ENCODE measurements at regions not wholly inside any gene's neighbourhood (a gene's known extent, or its start where the extent isn't known, plus 50 kb on each side); places are given as distances from the start of the nearest gene placed in this dataset.
"Not testable (repeated sequence)": the region's sequence is repeated elsewhere in the genome, so short reads cannot be mapped to it uniquely, and the experiment has no call there.

- FAIRE-seq (no peak), DNase-seq (no peak)
- Histone ChIP-seq H3K27ac (ENCODE audit: low read depth in 1 of 3, low read length in 2 of 3) (no peak overlapping the region), H3K36me3 (ENCODE audit: control insufficient read depth in 3 of 3, insufficient read depth in 2 of 3, low read depth in 1 of 3, low read length in 3 of 3) (no peaks in the 10 kb centered on the region), H3K4me1 (ENCODE audit: control insufficient read depth in 3 of 3, insufficient read depth in 2 of 3, low read depth in 1 of 3, low read length in 2 of 3) (no peaks in the 10 kb centered on the region), H3K27me3 (ENCODE audit: control insufficient read depth in 3 of 3, insufficient read depth in 3 of 3, low read length in 3 of 3) (no peaks in the 10 kb centered on the region), H3K4me3 (ENCODE audit: low read depth in 1 of 3, low read length in 3 of 3) (no peak overlapping the region), H3K9me3 (ENCODE audit: control insufficient read depth in 2 of 2, insufficient read depth in 1 of 2, low read depth in 1 of 2, low read length in 1 of 2) (no peaks in the 10 kb centered on the region)
- WGBS, 3 donors, result 85 to 97% (median 87%) methylated on average over 1 of the region's 1 CpG
Measured at GRCh38 chr12:90677055-90677454, 277.9 kb downstream of the CCER1 start.

DNA sequence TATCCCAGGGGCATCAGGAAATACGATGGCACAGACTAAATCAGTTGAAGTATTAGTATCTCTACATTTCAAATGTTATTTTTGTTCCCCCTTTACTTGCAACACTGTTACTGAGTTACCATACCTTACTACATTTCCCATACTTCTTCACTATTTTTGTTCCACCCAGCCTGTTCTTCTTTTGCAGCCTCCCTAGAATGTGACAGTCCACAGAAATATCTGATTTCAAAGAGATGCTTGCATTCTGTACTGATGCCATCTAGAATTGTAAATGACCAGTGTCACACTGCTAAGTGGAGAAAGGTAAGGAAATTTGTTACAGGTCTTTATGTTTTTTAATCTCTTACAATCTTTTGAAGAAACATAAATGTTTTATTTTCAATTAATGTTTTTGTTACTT lies 279.9 kb downstream of the CCER1 start:
- DNase-seq, result no peak
- WGBS, 3 donors, result 55 to 72% (median 58%) methylated on average over 1 of the region's 1 CpG
- H3K9me3 ChIP-seq (ENCODE audit: control insufficient read depth in 2 of 2, insufficient read depth in 1 of 2, low read depth in 1 of 2, low read length in 1 of 2), result no peaks in the 10 kb centered on the region
- no peak overlapping the region for H3K4me3 ChIP-seq (ENCODE audit: low read depth in 1 of 3, low read length in 3 of 3)
- FAIRE-seq, result no peak
- H3K27me3 ChIP-seq (ENCODE audit: control insufficient read depth in 3 of 3, insufficient read depth in 3 of 3, low read length in 3 of 3), result no peaks in the 10 kb centered on the region
- H3K36me3 ChIP-seq (ENCODE audit: control insufficient read depth in 3 of 3, insufficient read depth in 2 of 3, low read depth in 1 of 3, low read length in 3 of 3), result no peaks in the 10 kb centered on the region
- no peaks in the 10 kb centered on the region for H3K4me1 ChIP-seq (ENCODE audit: control insufficient read depth in 3 of 3, insufficient read depth in 2 of 3, low read depth in 1 of 3, low read length in 2 of 3)
- H3K27ac ChIP-seq (ENCODE audit: low read depth in 1 of 3, low read length in 2 of 3), result no peak overlapping the region

- Histone ChIP-seq H3K27ac (ENCODE audit: low read depth in 1 of 3, low read length in 2 of 3) (no peak overlapping the region), H3K9me3 (ENCODE audit: control insufficient read depth in 2 of 2, insufficient read depth in 1 of 2, low read depth in 1 of 2, low read length in 1 of 2) (no peaks in the 10 kb centered on the region), H3K4me3 (ENCODE audit: low read depth in 1 of 3, low read length in 3 of 3) (no peak overlapping the region), H3K4me1 (ENCODE audit: control insufficient read depth in 3 of 3, insufficient read depth in 2 of 3, low read depth in 1 of 3, low read length in 2 of 3) (no peaks in the 10 kb centered on the region), H3K27me3 (ENCODE audit: control insufficient read depth in 3 of 3, insufficient read depth in 3 of 3, low read length in 3 of 3) (no peaks in the 10 kb centered on the region), H3K36me3 (ENCODE audit: control insufficient read depth in 3 of 3, insufficient read depth in 2 of 3, low read depth in 1 of 3, low read length in 3 of 3) (no peaks in the 10 kb centered on the region)
- FAIRE-seq, result no peak
- 85 to 87% (median 85%) methylated on average over 1 of the region's 1 CpG for WGBS, 3 donors
- DNase-seq, result no peak
Measured at GRCh38 chr12:90672081-90672480, 282.9 kb downstream of the CCER1 start.

GRCh38 chr12:90663949-90664348 lies 291.0 kb downstream of the CCER1 start:
- DNase-seq; H3K9me3 ChIP-seq (ENCODE audit: control insufficient read depth in 2 of 2, insufficient read depth in 1 of 2, low read depth in 1 of 2, low read length in 1 of 2); H3K4me1 ChIP-seq (ENCODE audit: control insufficient read depth in 3 of 3, insufficient read depth in 2 of 3, low read depth in 1 of 3, low read length in 2 of 3); FAIRE-seq; H3K27me3 ChIP-seq (ENCODE audit: control insufficient read depth in 3 of 3, insufficient read depth in 3 of 3, low read length in 3 of 3); H3K27ac ChIP-seq (ENCODE audit: low read depth in 1 of 3, low read length in 2 of 3); H3K36me3 ChIP-seq (ENCODE audit: control insufficient read depth in 3 of 3, insufficient read depth in 2 of 3, low read depth in 1 of 3, low read length in 3 of 3); H3K4me3 ChIP-seq (ENCODE audit: low read depth in 1 of 3, low read length in 3 of 3): not testable (repeated sequence)
- 88 to 94% (median 92%) methylated on average over 7 of the region's 7 CpGs for WGBS, 3 donors

DNA sequence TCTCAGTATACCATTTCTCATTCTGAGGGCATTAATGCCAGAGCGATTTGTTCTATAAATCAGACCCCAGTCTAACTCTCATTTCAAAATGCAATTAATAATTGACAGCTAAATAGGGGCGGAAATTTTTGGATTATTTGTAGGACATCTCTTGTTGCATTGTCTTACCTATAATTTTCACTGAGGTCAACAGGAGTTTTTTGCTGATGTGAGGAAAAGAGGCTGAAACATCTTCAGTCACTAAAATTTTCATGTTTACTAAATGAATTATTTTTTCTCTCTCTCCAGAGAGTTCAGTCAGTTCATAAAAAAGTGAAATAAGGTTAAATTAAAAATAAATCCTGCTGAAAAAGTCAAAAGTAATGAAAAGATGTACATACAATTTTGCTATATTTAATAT lies 295.9 kb downstream of the CCER1 start:
- 86 to 93% (median 92%) methylated on average over 2 of the region's 2 CpGs for WGBS, 3 donors
- Histone ChIP-seq H3K27me3 (ENCODE audit: control insufficient read depth in 3 of 3, insufficient read depth in 3 of 3, low read length in 3 of 3) (no peaks in the 10 kb centered on the region), H3K4me1 (ENCODE audit: control insufficient read depth in 3 of 3, insufficient read depth in 2 of 3, low read depth in 1 of 3, low read length in 2 of 3) (no peaks in the 10 kb centered on the region), H3K9me3 (ENCODE audit: control insufficient read depth in 2 of 2, insufficient read depth in 1 of 2, low read depth in 1 of 2, low read length in 1 of 2) (no peaks in the 10 kb centered on the region), H3K27ac (ENCODE audit: low read depth in 1 of 3, low read length in 2 of 3) (no peak overlapping the region), H3K4me3 (ENCODE audit: low read depth in 1 of 3, low read length in 3 of 3) (no peak overlapping the region), H3K36me3 (ENCODE audit: control insufficient read depth in 3 of 3, insufficient read depth in 2 of 3, low read depth in 1 of 3, low read length in 3 of 3) (no peaks in the 10 kb centered on the region)
- FAIRE-seq, result no peak
- DNase-seq, result no peak

DNA sequence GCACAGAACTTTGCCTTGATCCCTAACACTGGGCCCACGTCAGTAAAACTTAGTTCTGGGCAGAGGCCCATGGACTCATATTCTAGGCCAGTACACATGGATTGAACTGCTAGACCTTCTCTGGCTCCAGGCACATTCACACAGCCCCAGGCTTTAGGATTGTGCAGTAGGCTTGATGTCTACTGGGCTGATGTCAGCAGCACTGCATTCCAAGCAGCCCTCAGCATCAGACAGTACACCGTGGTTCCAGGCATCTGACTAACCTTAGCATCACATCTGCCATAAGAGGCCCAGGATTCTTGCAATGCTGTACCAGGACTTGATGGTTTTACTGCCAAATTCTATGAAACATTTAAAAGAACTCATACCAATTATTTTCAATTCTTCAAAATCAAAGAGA lies 301.9 kb downstream of the CCER1 start:
- FAIRE-seq, result no peak
- WGBS, 3 donors, result 71 to 78% (median 78%) methylated on average over 2 of the region's 2 CpGs

GRCh38 chr12:90652280-90652679 lies 302.7 kb downstream of the CCER1 start:
- DNase-seq (no peak), FAIRE-seq (no peak)
- no peaks in the 10 kb centered on the region for H3K27me3 ChIP-seq (ENCODE audit: control insufficient read depth in 3 of 3, insufficient read depth in 3 of 3, low read length in 3 of 3)
- 58 to 75% (median 59%) methylated on average over 2 of the region's 2 CpGs for WGBS, 3 donors
- H3K36me3 ChIP-seq (ENCODE audit: control insufficient read depth in 3 of 3, insufficient read depth in 2 of 3, low read depth in 1 of 3, low read length in 3 of 3), result no peaks in the 10 kb centered on the region
- no peak overlapping the region for H3K27ac ChIP-seq (ENCODE audit: low read depth in 1 of 3, low read length in 2 of 3)
- peaks cover 0 to 3% of the 10 kb centered on the region in 2 donors for H3K9me3 ChIP-seq (ENCODE audit: control insufficient read depth in 2 of 2, insufficient read depth in 1 of 2, low read depth in 1 of 2, low read length in 1 of 2)
- no peak overlapping the region for H3K4me3 ChIP-seq (ENCODE audit: low read depth in 1 of 3, low read length in 3 of 3)
- H3K4me1 ChIP-seq (ENCODE audit: control insufficient read depth in 3 of 3, insufficient read depth in 2 of 3, low read depth in 1 of 3, low read length in 2 of 3), result no peaks in the 10 kb centered on the region

More for the DNA sequence above, 301.9 kb downstream of the CCER1 start:
- H3K36me3 ChIP-seq (ENCODE audit: control insufficient read depth in 3 of 3, insufficient read depth in 2 of 3, low read depth in 1 of 3, low read length in 3 of 3), result no peaks in the 10 kb centered on the region
- no peak overlapping the region for H3K27ac ChIP-seq (ENCODE audit: low read depth in 1 of 3, low read length in 2 of 3)
- H3K4me1 ChIP-seq (ENCODE audit: control insufficient read depth in 3 of 3, insufficient read depth in 2 of 3, low read depth in 1 of 3, low read length in 2 of 3), result no peaks in the 10 kb centered on the region
- H3K9me3 ChIP-seq (ENCODE audit: control insufficient read depth in 2 of 2, insufficient read depth in 1 of 2, low read depth in 1 of 2, low read length in 1 of 2), result no peaks in the 10 kb centered on the region
- no peak overlapping the region for H3K4me3 ChIP-seq (ENCODE audit: low read depth in 1 of 3, low read length in 3 of 3)
- no peak for DNase-seq
- H3K27me3 ChIP-seq (ENCODE audit: control insufficient read depth in 3 of 3, insufficient read depth in 3 of 3, low read length in 3 of 3), result no peaks in the 10 kb centered on the region

- no peak overlapping the region for H3K4me3 ChIP-seq (ENCODE audit: low read depth in 1 of 3, low read length in 3 of 3)
- no peak for DNase-seq
- no peak overlapping the region for H3K27ac ChIP-seq (ENCODE audit: low read depth in 1 of 3, low read length in 2 of 3)
- H3K4me1 ChIP-seq (ENCODE audit: control insufficient read depth in 3 of 3, insufficient read depth in 2 of 3, low read depth in 1 of 3, low read length in 2 of 3), result no peaks in the 10 kb centered on the region
- H3K27me3 ChIP-seq (ENCODE audit: control insufficient read depth in 3 of 3, insufficient read depth in 3 of 3, low read length in 3 of 3), result no peaks in the 10 kb centered on the region
- H3K36me3 ChIP-seq (ENCODE audit: control insufficient read depth in 3 of 3, insufficient read depth in 2 of 3, low read depth in 1 of 3, low read length in 3 of 3), result no peaks in the 10 kb centered on the region
- peak; percentile 30 for FAIRE-seq
- peaks cover 0 to 4% of the 10 kb centered on the region in 2 donors for H3K9me3 ChIP-seq (ENCODE audit: control insufficient read depth in 2 of 2, insufficient read depth in 1 of 2, low read depth in 1 of 2, low read length in 1 of 2)
- 76 to 81% (median 77%) methylated on average over 1 of the region's 1 CpG for WGBS, 3 donors
Measured at GRCh38 chr12:90645181-90645580, 309.8 kb downstream of the CCER1 start.

GRCh38 chr12:90631591-90632212 lies 323.3 kb downstream of the CCER1 start:
- Histone ChIP-seq H3K4me1 (ENCODE audit: control insufficient read depth in 3 of 3, insufficient read depth in 2 of 3, low read depth in 1 of 3, low read length in 2 of 3) (no peaks in the 10 kb centered on the region), H3K27me3 (ENCODE audit: control insufficient read depth in 3 of 3, insufficient read depth in 3 of 3, low read length in 3 of 3) (no peaks in the 10 kb centered on the region), H3K9me3 (ENCODE audit: control insufficient read depth in 2 of 2, insufficient read depth in 1 of 2, low read depth in 1 of 2, low read length in 1 of 2) (no peaks in the 10 kb centered on the region), H3K4me3 (ENCODE audit: low read depth in 1 of 3, low read length in 3 of 3) (no peak overlapping the region), H3K27ac (ENCODE audit: low read depth in 1 of 3, low read length in 2 of 3) (no peak overlapping the region), H3K36me3 (ENCODE audit: control insufficient read depth in 3 of 3, insufficient read depth in 2 of 3, low read depth in 1 of 3, low read length in 3 of 3) (no peaks in the 10 kb centered on the region)
- DNase-seq (no peak), FAIRE-seq (no peak)
- 2 to 38% (median 2%) methylated on average over 1 of the region's 1 CpG for WGBS, 3 donors
